SK-N-MC (cell line): ENCODE measurements at regions not wholly inside any gene's neighbourhood (a gene's known extent, or its start where the extent isn't known, plus 50 kb on each side); places are given as distances from the start of the nearest gene placed in this dataset.

Experiments
- EZH2 ChIP-seq: fragments of 200-600 bp; sonication (generic); IDR thresholded peaks from one replicate; pipeline ENCODE4 v1.6.1; 2017; ENCODE audit warnings: antibody characterized with exemption
- FOXP2 ChIP-seq: optimal IDR thresholded peaks from 2 replicates; pipeline ENCODE3; 2011; ENCODE audit warnings: mild to moderate bottlenecking, moderate library complexity; ENCODE audit not compliant: insufficient read depth; ENCODE audit errors: extremely low read length, control extremely low read depth
- POLR2AphosphoS5 ChIP-seq: IDR thresholded peaks from 2 replicates; pipeline ENCODE4 v1.6.1; 2012; ENCODE audit warnings: mild to moderate bottlenecking, low read depth, low read length, borderline replicate concordance

- TF ChIP-seq POLR2AphosphoS5: no peak
- TF ChIP-seq FOXP2: no peak
- TF ChIP-seq EZH2: no peak
Observed at GRCh38 chr12:13311551-13311950, 115.0 kb downstream of the EMP1 start.
